Neural progenitor cell (in vitro differentiated cells): ENCODE measurements at regions not wholly inside any gene's neighbourhood (a gene's known extent, or its start where the extent isn't known, plus 50 kb on each side); places are given as distances from the start of the nearest gene placed in this dataset.

Source experiments
- CTCF ChIP-seq: fragments of 200-600 bp; sonication (generic); IDR thresholded peaks from 2 replicates; pipeline ENCODE4 v1.5.1; 2017; ENCODE audit warnings: antibody characterized with exemption, mild to moderate bottlenecking
- EZH2 ChIP-seq: fragments of 200-600 bp; sonication (generic); IDR thresholded peaks from 2 replicates; pipeline ENCODE4 v1.6.1; 2017; ENCODE audit warnings: antibody characterized with exemption, mild to moderate bottlenecking, moderate library complexity

GRCh38 chr3:139794469-139795265 is 116.9 kb upstream of the NMNAT3 start:
- TF ChIP-seq EZH2 = no peak
- TF ChIP-seq CTCF = no peak
